ENCODE measurements at regions not wholly inside any gene's neighbourhood (a gene's known extent, or its start where the extent isn't known, plus 50 kb on each side); places are given as distances from the start of the nearest gene placed in this dataset.

- H3K27ac ChIP-seq, result no peak overlapping the region
- TF ChIP-seq CTCF (IDR thresholded peaks at IDR 0.05), result no peak
- no peak for TF ChIP-seq ZFX (IDR thresholded peaks at IDR 0.05; ENCODE audit: borderline replicate concordance)
Measured at GRCh38 chr2:217199255-217199630, 339.4 kb upstream of the TNP1 start.

- TF ChIP-seq ZFX (IDR thresholded peaks at IDR 0.05; ENCODE audit: borderline replicate concordance) (no peak), CTCF (IDR thresholded peaks at IDR 0.05) (no peak)
Measured at GRCh38 chr2:217195658-217196446, 336.0 kb upstream of the TNP1 start.

GRCh38 chr2:217195016-217195415, 335.2 kb upstream of the TNP1 start:
- no peak overlapping the region for H3K27ac ChIP-seq
- TF ChIP-seq CTCF (IDR thresholded peaks at IDR 0.05) (no peak), ZFX (IDR thresholded peaks at IDR 0.05; ENCODE audit: borderline replicate concordance) (no peak)

More at GRCh38 chr2:217195658-217196446, 336.0 kb upstream of the TNP1 start:
- H3K27ac ChIP-seq, result no peak overlapping the region

- H3K27ac ChIP-seq, result no peak overlapping the region
- TF ChIP-seq CTCF (IDR thresholded peaks at IDR 0.05) (no peak), ZFX (IDR thresholded peaks at IDR 0.05; ENCODE audit: borderline replicate concordance) (no peak)
Measured at GRCh38 chr2:217193431-217194340, 333.8 kb upstream of the TNP1 start.

- H3K27ac ChIP-seq, result no peak overlapping the region
- TF ChIP-seq ZFX (IDR thresholded peaks at IDR 0.05; ENCODE audit: borderline replicate concordance) (no peak), CTCF (IDR thresholded peaks at IDR 0.05) (no peak)
Measured at GRCh38 chr2:217192366-217192765, 332.5 kb upstream of the TNP1 start.

GRCh38 chr2:217189747-217190146, 329.9 kb upstream of the TNP1 start:
- TF ChIP-seq CTCF (IDR thresholded peaks at IDR 0.05) (no peak), ZFX (IDR thresholded peaks at IDR 0.05; ENCODE audit: borderline replicate concordance) (no peak)
- no peak overlapping the region for H3K27ac ChIP-seq

- no peak overlapping the region for H3K27ac ChIP-seq
- no peak for TF ChIP-seq CTCF (IDR thresholded peaks at IDR 0.05)
- no peak for TF ChIP-seq ZFX (IDR thresholded peaks at IDR 0.05; ENCODE audit: borderline replicate concordance)
Measured at GRCh38 chr2:217189131-217189530, 329.3 kb upstream of the TNP1 start.
